Smooth muscle cell (in vitro differentiated cells): ENCODE measurements at regions not wholly inside any gene's neighbourhood (a gene's known extent, or its start where the extent isn't known, plus 50 kb on each side); places are given as distances from the start of the nearest gene placed in this dataset.

Experiments
- DNase-seq: peaks from one replicate; lab custom pipeline; 2025; ENCODE audit not compliant: unreplicated experiment; lab: John Stamatoyannopoulos, UW
- H2AFZ ChIP-seq: fragments of 200-600 bp; sonication (generic); 2 replicates; pipeline ENCODE4 v1.6.0; 2016; ENCODE audit warnings: antibody characterized with exemption, low read depth, mild to moderate bottlenecking
- H3F3A ChIP-seq: fragments of 200-600 bp; sonication (generic); 2 replicates; pipeline ENCODE4 v1.6.0; 2017; ENCODE audit warnings: antibody characterized with exemption, low read depth
- H3K27ac ChIP-seq: fragments of 200-600 bp; sonication (generic); 2 replicates; pipeline ENCODE4 v1.5.1; 2016; ENCODE audit warnings: low read depth, mild to moderate bottlenecking
- H3K27me3 ChIP-seq: fragments of 200-600 bp; sonication (generic); 2 replicates; pipeline ENCODE4 v1.6.1; 2016; ENCODE audit warnings: low read depth, mild to moderate bottlenecking
- H3K36me3 ChIP-seq: fragments of 200-600 bp; sonication (generic); 2 replicates; pipeline ENCODE4 v1.5.1; 2016; ENCODE audit warnings: low read depth
- H3K4me1 ChIP-seq: fragments of 200-600 bp; sonication (generic); 2 replicates; pipeline ENCODE4 v1.5.1; 2016; ENCODE audit warnings: low read depth
- H3K4me2 ChIP-seq: fragments of 200-600 bp; sonication (generic); 2 replicates; pipeline ENCODE4 v1.6.0; 2016; ENCODE audit warnings: mild to moderate bottlenecking
- H3K4me3 ChIP-seq: fragments of 200-600 bp; sonication (generic); 2 replicates; pipeline ENCODE4 v1.5.1; 2016; ENCODE audit warnings: mild to moderate bottlenecking
- H3K79me2 ChIP-seq: fragments of 200-600 bp; sonication (generic); 2 replicates; pipeline ENCODE4 v1.6.0; 2016; ENCODE audit warnings: low read depth, mild to moderate bottlenecking
- H3K9ac ChIP-seq: fragments of 200-600 bp; sonication (generic); 2 replicates; pipeline ENCODE4 v1.6.0; 2016; ENCODE audit warnings: low read depth
- H3K9me3 ChIP-seq: fragments of 200-600 bp; sonication (generic); replicated peaks from 2 replicates; pipeline ENCODE4 v1.5.1; 2016; ENCODE audit warnings: low read depth
- H4K20me1 ChIP-seq: fragments of 200-600 bp; sonication (generic); 2 replicates; pipeline ENCODE4 v1.6.0; 2016; ENCODE audit warnings: low read depth
- CTCF ChIP-seq: fragments of 200-600 bp; sonication (generic); IDR thresholded peaks from 2 replicates; pipeline ENCODE4 v1.5.1; 2017; ENCODE audit warnings: borderline replicate concordance, mild to moderate bottlenecking, antibody characterized with exemption; ENCODE audit not compliant: insufficient read depth, poor library complexity, severe bottlenecking
- WGBS: methylation state at CpG from one replicate; pipeline ENCODE4 v1.1.7; 2016; ENCODE audit warnings: low lambda C conversion rate; 5-methylcytosine and 5-hydroxymethylcytosine counted together

DNA sequence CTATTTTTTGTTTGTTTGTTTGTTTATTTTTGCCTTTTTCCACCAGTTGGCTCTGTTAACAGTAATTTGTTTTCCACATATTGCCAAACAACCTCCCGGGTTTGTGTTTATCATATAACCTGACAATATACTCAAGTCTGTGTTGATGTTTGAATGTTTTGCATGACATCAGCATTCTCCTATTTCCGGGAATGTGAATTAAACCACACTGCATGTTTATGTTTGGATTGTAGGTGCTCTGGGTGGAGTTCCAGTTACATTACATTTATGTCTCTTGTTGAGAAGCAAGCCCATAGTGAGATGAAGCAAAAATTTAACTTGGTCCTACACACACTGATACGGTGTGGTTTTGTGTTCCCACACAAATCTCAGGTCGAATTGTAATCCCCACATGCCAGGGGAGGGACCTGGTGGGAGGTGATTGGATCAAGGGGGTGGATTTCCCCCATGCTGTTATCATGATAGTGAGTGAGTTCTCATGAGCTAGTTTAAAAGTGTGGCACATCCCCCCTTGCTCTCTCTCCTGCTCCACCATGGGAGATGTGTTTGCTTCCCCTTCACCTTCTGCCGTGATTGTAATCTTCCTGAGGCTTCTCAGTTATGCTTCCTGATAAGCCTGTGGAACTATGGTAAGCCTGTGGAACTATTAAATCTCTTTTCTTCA, 54.4 kb upstream of the CLNK start:
- H3K27me3 ChIP-seq, result no peaks in the 10 kb centered on the region
- no peak overlapping the region for H3K27ac ChIP-seq
- no peak overlapping the region for H3K9ac ChIP-seq
- H3K9me3 ChIP-seq, result no peaks in the 10 kb centered on the region
- no peaks in the 10 kb centered on the region for H3K79me2 ChIP-seq
- no peak overlapping the region for H3K4me3 ChIP-seq
- WGBS, result 68% methylated on average over 5 of the region's 5 CpGs
- TF ChIP-seq CTCF, result no peak
- peaks cover 3% of the 10 kb centered on the region for H3K4me1 ChIP-seq
- DNase-seq, result no peak
- H4K20me1 ChIP-seq, result no peaks in the 10 kb centered on the region
- no peak overlapping the region for H3K4me2 ChIP-seq
- no peaks in the 10 kb centered on the region for H3F3A ChIP-seq
- no peaks in the 10 kb centered on the region for H3K36me3 ChIP-seq
- H2AFZ ChIP-seq, result no peak overlapping the region

DNA sequence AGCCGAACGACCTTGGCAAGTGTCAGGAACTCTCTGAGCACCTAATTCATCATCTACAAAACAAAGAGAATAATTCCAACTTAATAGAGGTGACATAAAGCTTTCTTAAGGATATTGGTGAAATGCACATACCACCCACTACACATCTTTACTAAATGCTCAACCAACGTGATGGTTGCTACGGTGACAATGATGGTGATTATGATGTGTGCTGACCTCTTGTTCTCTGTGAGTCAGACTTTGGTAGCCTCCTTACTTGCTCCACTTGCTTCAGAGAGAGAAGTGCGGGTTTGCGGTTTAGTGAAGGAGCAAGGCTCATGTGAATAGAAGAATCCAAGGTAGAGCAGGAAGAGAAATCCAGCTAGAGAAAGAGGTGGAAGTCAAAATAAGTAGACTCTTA, 52.8 kb upstream of the CLNK start:
- no peak for DNase-seq
- Histone ChIP-seq H3K79me2 (no peaks in the 10 kb centered on the region), H3K27ac (no peak overlapping the region), H4K20me1 (no peaks in the 10 kb centered on the region), H3K9me3 (no peaks in the 10 kb centered on the region), H3K4me2 (no peak overlapping the region), H3F3A (no peaks in the 10 kb centered on the region), H3K4me3 (no peak overlapping the region), H3K36me3 (no peaks in the 10 kb centered on the region), H3K9ac (no peak overlapping the region), H3K4me1 (peaks cover 3% of the 10 kb centered on the region), H2AFZ (no peak overlapping the region), H3K27me3 (no peaks in the 10 kb centered on the region)
- TF ChIP-seq CTCF, result no peak
- WGBS, result 87% methylated on average over 6 of the region's 6 CpGs

- Histone ChIP-seq H2AFZ (no peak overlapping the region), H3K9me3 (no peaks in the 10 kb centered on the region), H3K4me2 (no peak overlapping the region), H3K79me2 (no peaks in the 10 kb centered on the region), H3K27ac (no peak overlapping the region), H3K27me3 (no peaks in the 10 kb centered on the region), H3K9ac (no peak overlapping the region), H3K4me3 (no peak overlapping the region), H3K4me1 (peaks cover 3% of the 10 kb centered on the region), H3K36me3 (no peaks in the 10 kb centered on the region), H4K20me1 (no peaks in the 10 kb centered on the region), H3F3A (no peaks in the 10 kb centered on the region)
- DNase-seq, result no peak
- no peak for TF ChIP-seq CTCF
- WGBS, result 92% methylated on average over 2 of the region's 2 CpGs
These were observed 52.3 kb upstream of the CLNK start for GRCh38 chr4:10736895-10737294.

- H3K79me2 ChIP-seq, result no peaks in the 10 kb centered on the region
- H3F3A ChIP-seq, result no peaks in the 10 kb centered on the region
- no peak for DNase-seq
- H3K4me3 ChIP-seq, result no peak overlapping the region
- H2AFZ ChIP-seq, result no peak overlapping the region
- no peaks in the 10 kb centered on the region for H3K27me3 ChIP-seq
- TF ChIP-seq CTCF, result no peak
- WGBS, result 94% methylated on average over 3 of the region's 3 CpGs
- H3K9me3 ChIP-seq, result no peaks in the 10 kb centered on the region
- H3K9ac ChIP-seq, result no peak overlapping the region
- H3K36me3 ChIP-seq, result no peaks in the 10 kb centered on the region
- H3K4me1 ChIP-seq, result peaks cover 3% of the 10 kb centered on the region
- H4K20me1 ChIP-seq, result no peaks in the 10 kb centered on the region
- no peak overlapping the region for H3K27ac ChIP-seq
- H3K4me2 ChIP-seq, result no peak overlapping the region
These were observed 51.7 kb upstream of the CLNK start for GRCh38 chr4:10736266-10736665.
